ENCODE measurements at regions not wholly inside any gene's neighbourhood (a gene's known extent, or its start where the extent isn't known, plus 50 kb on each side); places are given as distances from the start of the nearest gene placed in this dataset.

- TF ChIP-seq CTCF (conservative IDR thresholded peaks at IDR 0.05; ENCODE audit: low read depth in 2 of 2): no peak
- TF ChIP-seq CREB1 (CRISPR knock-in tag; IDR thresholded peaks at IDR 0.05; ENCODE audit: low read depth): no peak
- no peak for TF ChIP-seq REST (IDR thresholded peaks at IDR 0.05; ENCODE audit: unreplicated experiment)
- no peak for TF ChIP-seq POLR2AphosphoS5 (IDR thresholded peaks at IDR 0.05; ENCODE audit: low read depth)
- TF ChIP-seq EZH2 (IDR thresholded peaks at IDR 0.05; ENCODE audit: low read depth, unreplicated experiment): no peak
- TF ChIP-seq STAT1 (IDR thresholded peaks at IDR 0.05; ENCODE audit: unreplicated experiment): no peak
- no peak for TF ChIP-seq ZNF331 (CRISPR knock-in tag; IDR thresholded peaks at IDR 0.05; ENCODE audit: low read depth)
- no peak for TF ChIP-seq JUNB (IDR thresholded peaks at IDR 0.05; ENCODE audit: unreplicated experiment)
- TF ChIP-seq EZH2phosphoT487 (IDR thresholded peaks at IDR 0.05; ENCODE audit: unreplicated experiment): no peak
- no peak for TF ChIP-seq NANOG (IDR thresholded peaks at IDR 0.05; ENCODE audit: borderline replicate concordance)
- no peak for TF ChIP-seq ETS1 (IDR thresholded peaks at IDR 0.05)
- no peak for TF ChIP-seq ZNF462 (CRISPR knock-in tag; IDR thresholded peaks at IDR 0.05)
Measured at GRCh38 chr13:59532405-59532804, 631.3 kb downstream of the DIAPH3 start.

All from GM23338 (cell line).